ENCODE measurements at regions not wholly inside any gene's neighbourhood (a gene's known extent, or its start where the extent isn't known, plus 50 kb on each side); places are given as distances from the start of the nearest gene placed in this dataset.
"Not testable (repeated sequence)": the region's sequence is repeated elsewhere in the genome, so short reads cannot be mapped to it uniquely, and the experiment has no call there.

DNA sequence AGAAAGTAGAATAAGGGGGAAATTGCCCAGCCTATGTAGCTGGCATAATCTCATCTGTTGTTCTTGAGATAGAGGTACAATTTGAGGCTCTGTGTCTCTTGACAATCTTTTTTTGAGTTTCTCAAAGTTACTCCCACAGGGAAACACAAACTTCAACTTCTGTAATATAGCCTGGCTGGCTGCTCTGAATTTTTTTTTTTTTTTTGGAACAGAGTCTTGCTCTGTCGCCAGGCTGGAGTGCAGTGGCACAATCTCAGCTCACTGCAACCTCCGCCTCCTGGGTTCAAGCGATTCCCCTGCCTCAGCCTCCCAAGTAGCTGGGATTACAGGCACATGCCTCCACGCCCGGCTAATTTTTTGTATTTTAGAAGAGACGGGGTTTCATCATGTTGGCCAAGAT lies 1486.8 kb upstream of the WWC1 start:
- intact Hi-C loops (cut with micrococcal nuclease); H3K4me1 Mint-ChIP-seq (ENCODE audit: low read depth); H3K27ac Mint-ChIP-seq; H3K36me3 Mint-ChIP-seq (ENCODE audit: low read depth); H3K4me3 Mint-ChIP-seq; H3K27me3 Mint-ChIP-seq: not testable (repeated sequence)
- peaks cover 69% of the 10 kb centered on the region for H3K9me3 Mint-ChIP-seq

DNA sequence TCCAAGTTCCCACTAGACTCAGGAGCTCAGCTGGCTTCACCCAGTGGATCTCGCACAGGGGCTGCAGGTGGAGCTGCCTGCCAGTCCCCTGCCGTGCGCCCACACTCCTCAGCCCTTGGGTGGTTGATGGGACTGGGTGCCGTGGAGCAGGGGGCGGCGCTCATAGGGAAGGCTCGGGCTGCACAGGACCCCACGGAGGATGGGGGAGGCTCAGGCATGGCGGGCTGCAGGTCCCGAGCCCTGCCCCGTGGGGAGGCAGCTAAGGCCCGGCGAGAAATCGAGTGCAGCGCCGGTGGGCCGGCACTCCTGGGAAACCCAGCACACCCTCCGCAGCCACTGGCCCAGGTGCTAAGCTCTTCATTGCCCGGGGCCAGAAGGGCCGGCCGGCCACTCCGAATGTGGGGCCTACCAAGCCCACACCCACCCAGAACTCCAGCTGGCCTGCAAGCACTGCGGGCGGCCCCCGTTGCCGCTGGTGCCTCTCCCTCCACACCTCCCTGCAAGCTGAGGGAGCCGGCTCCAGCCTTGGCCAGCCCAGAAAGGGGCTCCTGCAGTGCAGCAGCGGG lies 1481.3 kb upstream of the WWC1 start:
- intact Hi-C loops (cut with micrococcal nuclease); H3K4me3 Mint-ChIP-seq; H3K36me3 Mint-ChIP-seq (ENCODE audit: low read depth); H3K27me3 Mint-ChIP-seq; H3K4me1 Mint-ChIP-seq (ENCODE audit: low read depth); H3K27ac Mint-ChIP-seq: not testable (repeated sequence)
- H3K9me3 Mint-ChIP-seq: peaks cover 56% of the 10 kb centered on the region

DNA sequence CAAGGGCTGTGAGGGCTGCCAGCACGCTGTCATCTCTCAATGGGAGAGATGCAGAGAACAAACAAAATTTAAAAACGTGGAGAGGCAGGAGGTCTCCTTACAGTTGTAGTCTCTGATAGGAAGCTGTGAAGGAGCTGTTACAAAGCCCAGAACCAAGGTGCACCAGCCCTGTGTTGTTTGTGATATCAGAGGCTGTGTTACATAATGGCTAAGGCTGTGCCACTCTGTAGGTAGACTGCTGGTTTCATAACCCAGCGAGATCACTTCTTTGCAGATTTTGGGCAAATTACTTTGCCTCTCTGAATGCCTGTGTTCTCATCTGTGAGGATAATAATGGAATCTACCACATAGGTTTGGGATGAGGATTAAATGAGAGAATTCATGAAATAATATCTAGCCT lies 1480.7 kb upstream of the WWC1 start:
- H3K36me3 Mint-ChIP-seq (ENCODE audit: low read depth): no peaks in the 10 kb centered on the region
- intact Hi-C loops (cut with micrococcal nuclease): no loop called here
- no peaks in the 10 kb centered on the region for H3K27me3 Mint-ChIP-seq
- no peak overlapping the region for H3K4me3 Mint-ChIP-seq
- H3K9me3 Mint-ChIP-seq: peaks cover 50% of the 10 kb centered on the region
- no peaks in the 10 kb centered on the region for H3K4me1 Mint-ChIP-seq (ENCODE audit: low read depth)
- H3K27ac Mint-ChIP-seq: no peak overlapping the region

DNA sequence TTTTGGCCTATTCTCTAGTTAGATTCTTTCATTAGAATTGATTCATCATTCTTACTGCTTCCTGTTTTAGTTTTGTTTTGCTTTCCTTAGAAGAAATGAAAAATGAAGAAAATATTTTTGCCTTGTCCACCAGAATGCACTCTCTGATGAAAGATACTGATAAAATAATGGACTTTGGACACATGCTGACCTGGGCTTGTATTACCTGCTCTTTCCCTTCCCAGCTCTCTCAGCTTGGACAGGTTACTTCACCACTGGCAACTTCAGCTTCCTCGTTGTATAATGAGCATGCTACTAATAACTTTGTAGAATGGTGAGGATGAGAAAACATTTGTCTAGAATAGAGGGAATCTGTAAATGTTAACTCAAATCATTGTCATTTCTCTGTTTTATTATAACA lies 1468.1 kb upstream of the WWC1 start:
- no peaks in the 10 kb centered on the region for H3K27me3 Mint-ChIP-seq
- H3K9me3 Mint-ChIP-seq: peaks cover 17% of the 10 kb centered on the region
- no peaks in the 10 kb centered on the region for H3K4me1 Mint-ChIP-seq (ENCODE audit: low read depth)
- no peak overlapping the region for H3K4me3 Mint-ChIP-seq
- no peak overlapping the region for H3K27ac Mint-ChIP-seq
- H3K36me3 Mint-ChIP-seq (ENCODE audit: low read depth): no peaks in the 10 kb centered on the region
- intact Hi-C loops (cut with micrococcal nuclease): no loop called here

DNA sequence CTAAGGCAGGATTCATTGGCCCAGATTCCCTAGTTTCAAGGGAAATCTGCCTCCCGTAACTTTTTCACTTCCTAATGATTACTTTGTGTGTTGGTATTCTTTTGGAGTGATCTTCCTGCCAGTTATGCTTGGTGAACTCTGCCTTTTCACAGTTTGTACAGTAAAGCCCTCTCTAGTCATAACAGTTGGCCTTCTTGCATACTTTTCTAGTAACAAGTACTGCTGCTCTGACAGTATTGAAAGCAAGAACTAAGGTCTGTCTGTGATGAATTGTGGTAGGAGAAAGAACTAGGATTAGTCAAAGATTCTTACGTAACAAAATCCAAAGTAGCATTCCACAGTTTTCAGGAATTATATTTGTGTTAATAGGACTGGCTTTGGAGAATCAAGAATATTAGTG lies 1457.2 kb upstream of the WWC1 start:
- no peaks in the 10 kb centered on the region for H3K36me3 Mint-ChIP-seq (ENCODE audit: low read depth)
- peaks cover 19% of the 10 kb centered on the region for H3K9me3 Mint-ChIP-seq
- no peaks in the 10 kb centered on the region for H3K4me1 Mint-ChIP-seq (ENCODE audit: low read depth)
- intact Hi-C loops (cut with micrococcal nuclease): no loop called here
- no peak overlapping the region for H3K4me3 Mint-ChIP-seq
- H3K27ac Mint-ChIP-seq: no peak overlapping the region
- no peaks in the 10 kb centered on the region for H3K27me3 Mint-ChIP-seq

DNA sequence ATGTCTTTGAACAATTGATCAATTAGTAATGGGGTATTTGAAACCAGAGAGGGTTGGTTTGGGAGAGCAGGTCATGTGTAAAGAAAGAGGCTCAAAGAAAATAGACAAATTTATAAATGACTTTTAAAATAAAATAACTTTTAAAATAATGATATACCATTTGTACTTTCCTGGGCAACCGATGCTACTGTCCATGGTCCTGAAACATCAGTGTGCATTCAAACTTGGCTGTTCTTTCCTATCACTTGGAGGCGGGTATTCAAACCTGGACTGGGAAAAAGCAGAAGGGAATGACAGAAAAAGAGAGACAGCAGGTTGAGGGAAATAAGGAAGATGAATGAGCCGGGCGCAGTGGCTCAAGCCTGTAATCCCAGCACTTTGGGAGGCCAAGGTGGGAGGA lies 1446.4 kb upstream of the WWC1 start:
- Mint-ChIP-seq H3K9me3 (peaks cover 49% of the 10 kb centered on the region), H3K4me1 (ENCODE audit: low read depth) (no peaks in the 10 kb centered on the region), H3K27ac (no peak overlapping the region), H3K36me3 (ENCODE audit: low read depth) (no peaks in the 10 kb centered on the region), H3K4me3 (no peak overlapping the region), H3K27me3 (no peaks in the 10 kb centered on the region)
- intact Hi-C loops (cut with micrococcal nuclease): no loop called here

DNA sequence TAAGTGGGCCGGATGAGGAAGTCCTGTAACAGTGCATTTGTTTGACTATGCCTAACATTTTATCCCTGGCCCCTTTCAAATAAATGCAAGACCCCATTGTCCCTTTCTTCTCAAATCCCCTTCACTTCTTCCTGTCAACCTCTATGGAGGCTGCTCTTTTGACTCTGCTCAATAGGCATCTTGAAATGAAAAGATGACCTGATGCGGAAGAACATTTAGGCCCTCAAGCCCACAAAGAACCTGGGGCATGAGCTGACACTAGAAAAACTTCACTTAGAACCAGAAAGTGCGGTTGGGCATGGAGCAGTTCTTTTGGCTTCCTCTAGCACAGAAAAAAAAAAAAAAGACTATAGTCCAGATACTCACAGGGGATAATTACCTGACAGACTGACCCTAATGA lies 1434.7 kb upstream of the WWC1 start:
- intact Hi-C loops (cut with micrococcal nuclease): no loop called here

DNA sequence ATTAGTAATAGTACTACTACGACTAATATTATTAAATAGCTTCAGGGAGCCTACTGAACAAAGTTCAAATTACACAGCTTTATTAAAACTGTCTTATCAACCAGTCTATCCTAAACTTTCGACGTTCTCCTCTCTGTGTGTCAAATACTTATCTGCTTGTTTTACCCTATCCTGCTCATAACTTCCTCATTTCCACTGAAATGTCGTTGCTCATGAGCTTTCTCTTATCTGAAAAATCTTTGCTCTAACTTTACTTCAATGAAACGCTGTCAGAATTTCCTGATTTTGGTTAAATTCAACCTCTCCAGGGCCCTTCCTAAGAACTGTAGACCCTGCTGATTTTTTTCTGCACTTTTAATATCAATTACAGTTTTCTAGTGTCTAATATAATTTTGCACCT lies 1431.0 kb upstream of the WWC1 start:
- H3K27me3 Mint-ChIP-seq: no peaks in the 10 kb centered on the region
- H3K4me3 Mint-ChIP-seq: no peak overlapping the region
- H3K4me1 Mint-ChIP-seq (ENCODE audit: low read depth): no peaks in the 10 kb centered on the region
- intact Hi-C loops (cut with micrococcal nuclease): no loop called here
- H3K9me3 Mint-ChIP-seq: peaks cover 4% of the 10 kb centered on the region
- no peaks in the 10 kb centered on the region for H3K36me3 Mint-ChIP-seq (ENCODE audit: low read depth)
- H3K27ac Mint-ChIP-seq: no peak overlapping the region

More for the DNA sequence above, 1434.7 kb upstream of the WWC1 start:
- Mint-ChIP-seq H3K27ac (no peak overlapping the region), H3K36me3 (ENCODE audit: low read depth) (no peaks in the 10 kb centered on the region), H3K9me3 (peaks cover 10% of the 10 kb centered on the region), H3K4me3 (no peak overlapping the region), H3K27me3 (no peaks in the 10 kb centered on the region), H3K4me1 (ENCODE audit: low read depth) (no peaks in the 10 kb centered on the region)

DNA sequence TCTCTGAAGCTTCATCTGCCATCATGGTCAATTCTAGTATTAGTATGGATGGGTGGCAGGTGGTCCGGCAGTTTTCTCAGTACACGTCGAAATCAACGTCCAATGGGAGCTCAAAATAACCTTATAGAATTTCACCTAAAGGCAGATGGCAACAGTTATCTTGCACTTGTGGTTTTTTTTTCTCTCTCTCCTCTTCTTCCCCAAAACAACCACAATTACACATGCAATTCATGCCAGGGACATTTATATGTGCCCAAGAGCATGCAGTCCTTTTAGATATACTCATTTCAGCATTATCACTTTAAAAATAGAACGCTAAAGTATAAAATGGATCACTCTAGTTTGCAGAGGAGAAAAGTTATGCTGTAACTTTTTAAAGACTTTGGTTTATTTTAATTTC lies 1428.9 kb upstream of the WWC1 start:
- intact Hi-C loops (cut with micrococcal nuclease): no loop called here
- Mint-ChIP-seq H3K36me3 (ENCODE audit: low read depth) (no peaks in the 10 kb centered on the region), H3K9me3 (no peaks in the 10 kb centered on the region), H3K27me3 (no peaks in the 10 kb centered on the region), H3K27ac (no peak overlapping the region), H3K4me3 (no peak overlapping the region), H3K4me1 (ENCODE audit: low read depth) (no peaks in the 10 kb centered on the region)

DNA sequence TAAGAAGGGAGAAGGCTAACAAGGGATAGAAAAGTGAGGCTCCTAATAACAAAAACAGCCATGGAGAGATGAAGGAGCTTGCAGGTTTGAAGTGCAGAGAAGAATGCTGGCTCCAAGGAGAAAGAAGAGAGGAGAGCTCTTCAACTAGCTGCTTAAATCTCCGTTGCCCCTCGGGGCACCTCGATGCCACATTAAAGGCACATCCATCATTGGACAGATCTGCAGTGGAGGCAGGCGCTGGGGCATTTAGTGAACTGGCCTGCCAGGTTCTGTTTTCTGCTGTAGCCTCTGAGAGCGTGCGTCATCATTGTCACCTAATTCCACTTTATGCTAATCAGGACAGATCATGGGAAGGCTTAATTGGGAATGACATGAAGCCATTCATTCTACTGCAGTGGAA lies 1426.2 kb upstream of the WWC1 start:
- H3K27ac Mint-ChIP-seq: no peak overlapping the region
- H3K4me3 Mint-ChIP-seq: no peak overlapping the region
- intact Hi-C loops (cut with micrococcal nuclease): no loop called here
- no peaks in the 10 kb centered on the region for H3K36me3 Mint-ChIP-seq (ENCODE audit: low read depth)
- H3K4me1 Mint-ChIP-seq (ENCODE audit: low read depth): no peaks in the 10 kb centered on the region
- no peaks in the 10 kb centered on the region for H3K9me3 Mint-ChIP-seq
- no peaks in the 10 kb centered on the region for H3K27me3 Mint-ChIP-seq

DNA sequence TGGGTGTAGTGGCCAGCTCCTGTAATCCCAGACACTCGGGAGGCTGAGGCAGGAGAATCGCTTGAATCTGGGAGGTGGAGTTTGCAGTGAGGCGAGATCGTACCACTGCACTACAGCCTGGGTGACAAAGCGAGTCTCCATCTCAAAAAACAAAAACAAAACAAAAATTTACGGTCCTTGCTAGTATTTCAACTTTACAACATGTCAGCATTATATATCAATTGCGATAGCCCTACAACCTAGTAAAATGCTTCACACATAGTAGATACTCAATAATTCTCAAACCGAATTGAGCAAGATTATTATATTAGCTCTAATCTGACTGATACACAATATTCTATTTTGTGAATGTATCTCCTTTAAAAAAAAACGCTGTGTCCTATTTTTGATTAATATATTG lies 1411.0 kb upstream of the WWC1 start:
- no peak overlapping the region for H3K4me3 Mint-ChIP-seq
- intact Hi-C loops (cut with micrococcal nuclease): no loop called here
- H3K27me3 Mint-ChIP-seq: no peaks in the 10 kb centered on the region
- H3K27ac Mint-ChIP-seq: no peak overlapping the region
- no peaks in the 10 kb centered on the region for H3K4me1 Mint-ChIP-seq (ENCODE audit: low read depth)
- H3K36me3 Mint-ChIP-seq (ENCODE audit: low read depth): no peaks in the 10 kb centered on the region
- peaks cover 22% of the 10 kb centered on the region for H3K9me3 Mint-ChIP-seq

DNA sequence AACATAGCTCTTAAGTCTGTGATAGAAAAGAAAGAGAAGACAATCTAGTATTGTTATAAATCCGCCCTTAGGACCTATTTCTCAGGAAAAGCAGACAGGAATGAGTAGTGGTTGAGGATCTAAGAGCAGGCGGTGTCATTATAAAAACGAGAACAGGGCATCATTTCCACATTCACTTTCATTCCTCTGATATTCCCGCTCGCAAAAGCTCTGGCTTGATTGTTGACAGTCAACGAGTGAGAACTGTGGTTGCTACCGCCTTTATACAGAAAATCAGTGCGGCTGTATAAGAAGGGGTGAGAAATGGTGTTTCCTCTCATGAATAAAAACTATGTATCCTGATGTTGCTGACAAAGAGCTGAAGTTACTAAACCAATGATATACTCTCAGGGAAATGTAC lies 1409.6 kb upstream of the WWC1 start:
- H3K36me3 Mint-ChIP-seq (ENCODE audit: low read depth): no peaks in the 10 kb centered on the region
- H3K27ac Mint-ChIP-seq: no peak overlapping the region
- H3K9me3 Mint-ChIP-seq: peaks cover 22% of the 10 kb centered on the region
- H3K4me1 Mint-ChIP-seq (ENCODE audit: low read depth): no peaks in the 10 kb centered on the region
- intact Hi-C loops (cut with micrococcal nuclease): no loop called here
- H3K4me3 Mint-ChIP-seq: no peak overlapping the region
- H3K27me3 Mint-ChIP-seq: no peaks in the 10 kb centered on the region

DNA sequence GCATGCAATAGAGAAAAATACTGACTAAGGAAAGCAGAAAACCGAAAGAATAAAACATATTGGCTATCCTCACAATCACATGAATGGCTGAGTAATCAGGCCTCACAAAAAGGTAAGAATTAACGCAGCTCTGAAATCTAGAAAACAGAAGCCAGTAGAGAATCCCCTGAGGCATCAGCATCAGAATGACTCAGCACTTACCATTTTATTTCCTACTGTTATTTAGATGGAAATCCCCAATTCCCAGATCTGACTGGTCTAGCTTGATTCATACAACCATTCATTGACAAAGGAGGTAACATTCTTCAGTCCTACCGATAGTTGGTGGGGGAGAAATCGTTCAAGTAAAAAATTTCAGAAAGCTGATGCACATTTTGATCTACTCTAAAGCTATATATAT lies 1408.4 kb upstream of the WWC1 start:
- intact Hi-C loops (cut with micrococcal nuclease): no loop called here
- no peaks in the 10 kb centered on the region for H3K27me3 Mint-ChIP-seq
- H3K9me3 Mint-ChIP-seq: peaks cover 16% of the 10 kb centered on the region
- no peaks in the 10 kb centered on the region for H3K36me3 Mint-ChIP-seq (ENCODE audit: low read depth)
- no peak overlapping the region for H3K27ac Mint-ChIP-seq
- H3K4me1 Mint-ChIP-seq (ENCODE audit: low read depth): no peaks in the 10 kb centered on the region
- H3K4me3 Mint-ChIP-seq: no peak overlapping the region

DNA sequence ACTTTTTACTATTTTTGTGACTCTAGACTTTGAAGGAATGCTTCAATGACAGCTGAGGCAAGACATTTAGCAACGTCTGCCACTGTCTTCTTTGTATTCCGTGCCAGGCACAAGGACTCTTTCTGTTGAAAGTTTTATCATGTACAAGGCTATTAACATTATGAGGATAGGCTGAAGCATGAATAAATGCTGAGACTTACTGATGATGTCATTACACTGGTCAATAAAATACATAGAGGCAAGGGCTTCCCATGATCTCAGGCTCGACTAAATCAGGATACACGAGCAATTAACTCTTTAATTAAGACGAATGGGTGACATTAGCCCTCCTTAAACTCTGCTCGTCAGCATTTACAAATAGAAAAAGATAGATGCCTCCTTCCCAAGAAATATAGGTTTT lies 1393.3 kb upstream of the WWC1 start:
- peaks cover 44% of the 10 kb centered on the region for H3K9me3 Mint-ChIP-seq
- H3K27ac Mint-ChIP-seq: no peak overlapping the region
- H3K27me3 Mint-ChIP-seq: no peaks in the 10 kb centered on the region
- H3K4me3 Mint-ChIP-seq: no peak overlapping the region
- no peaks in the 10 kb centered on the region for H3K36me3 Mint-ChIP-seq (ENCODE audit: low read depth)
- intact Hi-C loops (cut with micrococcal nuclease): no loop called here
- H3K4me1 Mint-ChIP-seq (ENCODE audit: low read depth): no peaks in the 10 kb centered on the region

DNA sequence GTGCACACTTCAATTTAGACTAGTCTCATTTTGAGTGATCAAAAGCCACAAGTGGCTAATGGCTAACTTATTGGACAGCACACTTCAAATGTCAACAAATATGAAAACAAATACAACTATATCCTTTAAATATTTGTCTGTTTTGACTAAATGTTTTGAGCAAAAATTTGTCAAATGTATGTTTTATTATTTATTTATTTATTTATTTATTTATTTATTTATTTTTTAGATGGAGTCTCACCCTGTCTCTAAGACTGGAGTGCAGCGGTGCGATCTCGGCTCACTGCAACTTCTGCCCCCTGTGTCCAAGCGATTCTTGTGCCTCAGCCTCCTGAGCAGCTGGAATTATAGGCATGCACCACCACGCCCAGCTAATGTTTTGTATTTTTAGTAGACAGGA lies 1392.1 kb upstream of the WWC1 start:
- H3K9me3 Mint-ChIP-seq: peaks cover 37% of the 10 kb centered on the region
- intact Hi-C loops (cut with micrococcal nuclease): no loop called here
- H3K36me3 Mint-ChIP-seq (ENCODE audit: low read depth): no peaks in the 10 kb centered on the region
- H3K27me3 Mint-ChIP-seq: no peaks in the 10 kb centered on the region
- H3K27ac Mint-ChIP-seq: no peak overlapping the region
- H3K4me3 Mint-ChIP-seq: no peak overlapping the region
- no peaks in the 10 kb centered on the region for H3K4me1 Mint-ChIP-seq (ENCODE audit: low read depth)

All from dendritic cell treated with granulocyte-macrophage colony-stimulating factor and Interleukin-4, amounts not matched to agents 40 ng/mL and 50 ng/mL, for 4 days (primary cell).